HFF-Myc (cell line): ENCODE measurements at regions not wholly inside any gene's neighbourhood (a gene's known extent, or its start where the extent isn't known, plus 50 kb on each side); places are given as distances from the start of the nearest gene placed in this dataset.

Source experiments
- DNase-seq: peaks from one replicate; pipeline ENCODE4 v3.0.0-alpha.2; 2011; ENCODE audit warnings: low read depth; ENCODE audit errors: extremely low read depth
- H3K4me3 ChIP-seq: replicated peaks from 2 replicates; pipeline ENCODE4 v1.5.1; 2011; ENCODE audit warnings: low read depth, mild to moderate bottlenecking, control low read depth, low read length
- TF ChIP-seq, protein P1 (sequence below): IDR thresholded peaks from 2 replicates; pipeline ENCODE4 v1.5.1; 2012; ENCODE audit warnings: mild to moderate bottlenecking, low read depth, low read length, control low read depth; ENCODE audit errors: missing control alignments

DNA sequence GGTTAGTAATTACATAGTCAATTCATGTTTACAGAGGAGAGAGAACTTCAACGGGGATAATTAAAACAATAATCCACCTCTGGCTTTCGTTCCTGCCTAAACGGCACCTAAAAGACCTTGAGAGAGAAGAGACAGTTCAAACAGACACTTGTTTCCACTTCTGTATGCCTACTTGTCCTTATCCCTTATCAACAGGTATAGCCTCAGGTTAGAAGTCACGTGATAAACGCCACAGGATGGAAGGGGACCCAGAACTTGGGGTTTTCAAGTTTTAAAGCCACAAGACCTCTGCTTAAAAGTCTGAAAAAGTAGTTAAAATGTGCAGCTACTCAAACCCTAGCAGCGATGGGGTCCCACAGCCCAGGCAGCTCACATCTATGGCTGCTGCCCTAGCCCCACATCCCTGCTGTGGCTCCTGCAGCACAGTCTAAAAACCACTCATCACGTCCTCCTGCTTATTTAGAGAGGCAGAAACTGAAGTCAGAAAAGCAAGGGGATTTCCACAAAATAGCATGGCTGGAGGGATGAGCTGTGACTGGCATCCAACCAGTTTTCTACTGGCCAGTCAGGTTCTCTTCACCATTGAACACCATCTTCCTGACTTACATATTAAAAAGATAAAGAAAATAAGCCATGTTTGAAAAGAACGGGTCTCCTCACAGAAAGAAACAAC, 51.2 kb upstream of the SEC16B start:
- DNase-seq = no peak
- no peak overlapping the region for H3K4me3 ChIP-seq
- TF ChIP-seq, protein P1, sequence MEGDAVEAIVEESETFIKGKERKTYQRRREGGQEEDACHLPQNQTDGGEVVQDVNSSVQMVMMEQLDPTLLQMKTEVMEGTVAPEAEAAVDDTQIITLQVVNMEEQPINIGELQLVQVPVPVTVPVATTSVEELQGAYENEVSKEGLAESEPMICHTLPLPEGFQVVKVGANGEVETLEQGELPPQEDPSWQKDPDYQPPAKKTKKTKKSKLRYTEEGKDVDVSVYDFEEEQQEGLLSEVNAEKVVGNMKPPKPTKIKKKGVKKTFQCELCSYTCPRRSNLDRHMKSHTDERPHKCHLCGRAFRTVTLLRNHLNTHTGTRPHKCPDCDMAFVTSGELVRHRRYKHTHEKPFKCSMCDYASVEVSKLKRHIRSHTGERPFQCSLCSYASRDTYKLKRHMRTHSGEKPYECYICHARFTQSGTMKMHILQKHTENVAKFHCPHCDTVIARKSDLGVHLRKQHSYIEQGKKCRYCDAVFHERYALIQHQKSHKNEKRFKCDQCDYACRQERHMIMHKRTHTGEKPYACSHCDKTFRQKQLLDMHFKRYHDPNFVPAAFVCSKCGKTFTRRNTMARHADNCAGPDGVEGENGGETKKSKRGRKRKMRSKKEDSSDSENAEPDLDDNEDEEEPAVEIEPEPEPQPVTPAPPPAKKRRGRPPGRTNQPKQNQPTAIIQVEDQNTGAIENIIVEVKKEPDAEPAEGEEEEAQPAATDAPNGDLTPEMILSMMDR = no peak

DNA sequence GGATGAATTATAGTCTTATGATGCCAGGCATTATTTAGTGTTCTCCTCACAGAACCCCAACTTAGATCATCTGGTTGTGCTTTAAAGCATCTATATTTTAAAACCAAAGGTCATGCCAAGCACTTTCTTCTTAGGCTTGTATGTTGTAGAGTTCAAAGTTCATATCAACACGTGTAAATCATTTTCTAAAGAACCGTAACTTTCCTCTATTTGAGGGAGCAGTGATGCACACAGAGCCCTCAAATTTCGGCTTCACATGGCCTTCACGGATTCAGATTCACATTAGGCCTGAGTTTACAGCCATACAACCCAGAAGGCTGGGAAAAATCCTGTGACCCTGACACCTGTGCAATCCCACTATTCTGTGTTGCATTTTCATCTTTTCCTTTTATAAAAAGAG, 52.1 kb upstream of the SEC16B start:
- DNase-seq = no peak
- TF ChIP-seq, protein P1 = no peak
- H3K4me3 ChIP-seq = no peak overlapping the region

DNA sequence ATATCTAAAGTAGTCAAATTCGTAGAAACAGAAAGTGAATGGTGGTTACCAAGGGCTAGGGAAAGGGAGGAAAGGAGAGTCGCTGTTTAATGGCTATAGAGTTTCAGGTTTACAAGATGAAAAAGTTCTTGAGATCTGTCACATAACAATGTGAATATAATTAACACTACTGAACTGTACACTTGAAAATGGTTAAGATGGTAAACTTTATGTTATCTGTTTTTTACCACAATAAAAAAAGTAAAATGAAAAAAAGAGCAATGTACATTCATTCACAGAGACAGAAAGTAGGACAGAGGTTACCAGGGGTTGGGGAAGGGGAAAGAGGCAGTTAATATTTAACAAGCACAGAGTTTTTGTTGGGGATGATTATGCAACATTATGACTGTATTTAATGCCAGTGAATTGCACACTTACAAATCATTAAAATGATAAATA, 53.3 kb upstream of the SEC16B start:
- DNase-seq = no peak
- TF ChIP-seq, protein P1 = no peak
- no peak overlapping the region for H3K4me3 ChIP-seq

DNA sequence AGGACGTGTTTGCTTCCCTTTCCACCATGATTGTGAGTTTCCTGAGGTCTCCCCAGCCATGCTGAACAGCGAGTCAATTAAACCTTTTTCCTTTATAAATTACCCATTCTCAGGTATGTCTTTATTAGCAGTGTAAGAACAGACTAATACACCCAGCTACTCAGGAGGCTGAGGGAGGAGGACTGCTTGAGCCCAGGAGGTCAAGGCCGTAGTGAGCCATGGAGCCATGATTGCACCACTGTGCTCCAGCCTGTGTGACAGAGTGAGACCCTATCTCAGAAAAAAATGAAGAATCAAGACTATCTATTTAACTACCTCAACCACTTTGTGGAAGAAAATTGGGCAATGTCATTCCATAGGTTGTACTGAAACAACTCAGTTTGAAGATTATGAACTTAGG, 54.6 kb upstream of the SEC16B start:
- DNase-seq = no peak
- H3K4me3 ChIP-seq = no peak overlapping the region
- TF ChIP-seq, protein P1 = no peak

DNA sequence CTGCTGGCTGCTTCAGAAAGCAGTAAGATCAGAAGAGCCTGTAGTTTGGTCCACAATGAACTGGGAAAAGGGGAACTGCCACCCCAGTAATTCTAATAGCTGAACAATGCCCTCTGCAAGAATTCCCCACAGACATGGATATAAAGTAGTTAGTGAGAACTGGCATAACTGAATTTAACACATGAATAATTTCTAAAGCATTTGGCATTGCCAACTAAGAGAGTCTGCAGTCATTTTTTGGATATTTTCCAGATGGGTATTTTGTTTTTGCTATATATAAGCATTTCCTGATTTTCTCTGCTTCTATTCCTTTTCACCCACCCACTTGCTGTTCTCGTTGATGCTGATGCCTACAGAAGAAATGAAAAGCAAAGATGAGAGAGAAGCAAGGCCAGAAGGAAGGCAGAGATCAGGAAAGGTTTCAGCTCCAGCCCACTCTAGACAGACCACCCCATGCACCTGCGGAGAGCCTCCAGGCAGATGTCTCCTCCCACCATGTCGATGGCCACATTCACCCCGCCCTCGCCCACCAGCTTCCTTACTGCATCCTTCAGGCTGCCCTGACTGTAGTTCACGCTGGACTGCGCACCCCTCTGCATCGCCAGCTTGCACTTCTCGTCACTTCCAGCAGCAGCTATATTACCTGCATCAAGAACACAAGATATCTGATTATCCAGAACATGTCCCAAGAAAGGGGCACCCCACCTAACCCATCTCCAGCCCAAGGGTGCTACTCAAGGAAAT, 55.9 kb upstream of the SEC16B start:
- TF ChIP-seq, protein P1 = no peak
- no peak overlapping the region for H3K4me3 ChIP-seq

DNA sequence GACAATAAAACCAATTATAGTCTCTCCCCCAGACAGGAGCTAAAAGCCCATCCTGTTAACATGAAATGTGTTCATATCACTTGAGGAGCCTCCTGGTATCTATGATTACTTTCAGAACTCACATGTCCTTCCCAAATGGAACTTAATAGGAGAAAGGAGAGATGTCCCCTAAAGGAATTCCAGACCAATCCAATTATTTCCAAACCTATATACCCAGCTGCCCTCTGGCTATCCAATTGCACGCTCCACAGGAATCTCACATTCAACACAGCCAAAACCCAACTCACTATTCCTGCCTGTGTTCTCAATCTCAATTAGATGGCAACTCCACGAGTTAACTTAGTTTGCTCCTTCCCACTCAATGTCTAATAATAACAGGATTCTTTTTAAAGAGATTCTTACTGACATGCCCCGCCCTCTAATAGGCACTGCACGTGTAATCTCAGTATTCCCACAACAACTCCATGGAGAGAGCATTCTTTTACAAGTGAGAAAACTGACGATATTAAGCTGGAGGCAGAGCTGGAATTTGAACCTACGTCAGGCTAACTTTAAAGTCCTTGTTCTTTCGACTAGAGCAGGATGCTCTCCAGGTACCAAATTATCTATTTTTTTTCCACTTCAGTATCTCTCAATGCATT, 59.1 kb upstream of the SEC16B start:
- TF ChIP-seq, protein P1 = no peak
- no peak for DNase-seq
- H3K4me3 ChIP-seq = no peak overlapping the region

More for the DNA sequence above, 55.9 kb upstream of the SEC16B start:
- no peak for DNase-seq
